ENCODE measurements at regions not wholly inside any gene's neighbourhood (a gene's known extent, or its start where the extent isn't known, plus 50 kb on each side); places are given as distances from the start of the nearest gene placed in this dataset.

DNA sequence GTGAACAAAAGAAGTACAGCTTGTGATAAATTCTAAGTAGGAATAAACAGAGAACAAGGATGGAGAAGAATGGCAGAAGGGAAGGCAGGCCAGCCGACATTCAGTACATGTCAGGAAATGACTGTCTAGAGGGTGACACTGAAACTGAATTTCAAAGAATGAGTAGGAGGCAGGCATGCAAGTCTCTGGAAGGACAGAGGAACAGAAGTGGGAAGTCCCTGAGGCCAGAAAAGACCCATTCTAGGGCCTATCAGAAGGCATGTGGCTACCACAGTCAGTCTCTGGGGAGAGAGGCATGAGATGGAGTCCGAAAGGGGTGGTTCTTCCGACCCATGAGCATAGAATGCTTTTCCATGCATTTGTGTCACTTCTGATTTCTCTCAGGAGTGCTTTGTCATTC is 243.5 kb upstream of the UBE2E2 start:
- Histone ChIP-seq H4K8ac (ENCODE audit: extremely low read depth, insufficient read depth, low read length) (no peak overlapping the region), H3K4me3 (ENCODE audit: extremely low read depth in 1 of 4, insufficient read depth in 2 of 4, low read depth in 3 of 4, low read length in 4 of 4) (no peak overlapping the region), H3K56ac (replicated peaks; ENCODE audit: insufficient read length, low read depth, low read length) (no peak overlapping the region), H3K79me1 (ENCODE audit: low read depth, low read length) (no peaks in the 10 kb centered on the region), H2AFZ (ENCODE audit: low read length) (no peak overlapping the region), H4K91ac (replicated peaks; ENCODE audit: insufficient read length, low read length) (no peak overlapping the region), H3K27ac (ENCODE audit: low read depth, low read length) (no peak overlapping the region), H2BK15ac (ENCODE audit: low read length) (no peak overlapping the region; the same call in 1 of the 2 replicates), H3K18ac (ENCODE audit: extremely low read depth, low read length) (no peak overlapping the region), H3K23ac (ENCODE audit: insufficient read length) (no peak overlapping the region), H3K79me2 (ENCODE audit: control insufficient read depth in 1 of 2, insufficient read depth in 2 of 2, low read length in 2 of 2) (no peaks in the 10 kb centered on the region), H3K9ac (replicated peaks in 1 of 4; ENCODE audit: extremely low read depth in 1 of 4, low read depth in 3 of 4, low read length in 3 of 4) (no peak overlapping the region), H4K20me1 (replicated peaks in 1 of 2; ENCODE audit: control insufficient read depth in 1 of 2, insufficient read depth in 2 of 2, low read length in 2 of 2) (no peaks in the 10 kb centered on the region), H2BK120ac (replicated peaks; ENCODE audit: low read depth, low read length) (no peak overlapping the region), H3K9me3 (ENCODE audit: insufficient read depth in 2 of 2, low read depth in 1 of 2, low read length in 1 of 2) (no peaks in the 10 kb centered on the region), H2AK5ac (ENCODE audit: low read depth, low read length) (no peak overlapping the region), H4K5ac (ENCODE audit: insufficient read length, low read depth, low read length) (no peak overlapping the region), H2BK12ac (ENCODE audit: low read depth, low read length) (no peak overlapping the region), H3K4me2 (ENCODE audit: insufficient read depth in 1 of 2, low read depth in 2 of 2, low read length in 2 of 2) (no peak overlapping the region), H2BK5ac (ENCODE audit: low read depth, low read length) (no peak overlapping the region), H3K4ac (replicated peaks; ENCODE audit: insufficient read length, low read depth, low read length) (no peak overlapping the region), H3K4me1 (replicated peaks in 1 of 4; ENCODE audit: control insufficient read depth in 3 of 4, insufficient read depth in 4 of 4, low read length in 3 of 4) (no peaks in the 10 kb centered on the region; a peak in 1 of 7 replicates), H3K27me3 (replicated peaks in 1 of 4; ENCODE audit: control insufficient read depth in 3 of 4, extremely low read depth in 1 of 4, insufficient read depth in 3 of 4, low read length in 3 of 4) (no peaks in the 10 kb centered on the region), H3K14ac (ENCODE audit: insufficient read length) (no peak overlapping the region), H3K36me3 (ENCODE audit: control insufficient read depth in 2 of 4, insufficient read depth in 4 of 4, low read length in 3 of 4) (no peaks in the 10 kb centered on the region), H3K23me2 (ENCODE audit: low read depth, low read length) (no peaks in the 10 kb centered on the region), H2BK20ac (ENCODE audit: low read length) (no peak overlapping the region)
- WGBS, 2 experiments (ENCODE audit: extremely low coverage in 1 of 2, insufficient coverage in 1 of 2, insufficient read length in 1 of 2, insufficient replicate concordance in 2 of 2, low coverage in 1 of 2, low lambda C conversion rate in 2 of 2, missing lambda C conversion rate in 1 of 2) = 80% methylated on average over 3 of the region's 3 CpGs; no CpG with 5 or more reads in 1 of the 2 experiments
- POLR2A ChIA-PET (ENCODE audit: partially characterized antibody) = no interaction called here
- DNase-seq (ENCODE audit: low read depth in 1 of 2, low spot score in 2 of 2) (no peak), FAIRE-seq (no peak)
- CTCF ChIA-PET (ENCODE audit: partially characterized antibody) = interaction anchor here (0.7 to 1.7 kb wide), 4 partner anchors 8 to 869 kb away, joined by 3 to 8 read pairs (median 4); no protein-coding TSS in a partner anchor
- TF ChIP-seq RBBP5 (IDR thresholded peaks at IDR 0.05; ENCODE audit: borderline replicate concordance, low read depth, low read length) (no peak), KDM4A (IDR thresholded peaks at IDR 0.05; ENCODE audit: low read depth, low read length, severe bottlenecking) (no peak), POLR2AphosphoS5 (IDR thresholded peaks at IDR 0.05; ENCODE audit: low read depth, low read length) (no peak), CBX5 (IDR thresholded peaks at IDR 0.05; ENCODE audit: low read depth, low read length) (no peak), SAP30 (IDR thresholded peaks at IDR 0.05; ENCODE audit: insufficient read depth, insufficient replicate concordance, low read length) (no peak), EZH2 (IDR thresholded peaks at IDR 0.05; ENCODE audit: low read depth, low read length, severe bottlenecking) (no peak), JUND (IDR thresholded peaks at IDR 0.05; ENCODE audit: low read length) (no peak), BCL11A (IDR thresholded peaks at IDR 0.05; ENCODE audit: low read depth in 2 of 2, low read length in 2 of 2) (no peak), SP1 (IDR thresholded peaks at IDR 0.05; ENCODE audit: low read depth, low read length) (no peak), GTF2F1 (IDR thresholded peaks at IDR 0.05; ENCODE audit: borderline replicate concordance, low read depth, low read length) (no peak), NANOG (IDR thresholded peaks at IDR 0.05; ENCODE audit: insufficient read depth, low read depth, low read length, poor library complexity, severe bottlenecking) (no peak)
- TF ChIP-seq, protein P1, sequence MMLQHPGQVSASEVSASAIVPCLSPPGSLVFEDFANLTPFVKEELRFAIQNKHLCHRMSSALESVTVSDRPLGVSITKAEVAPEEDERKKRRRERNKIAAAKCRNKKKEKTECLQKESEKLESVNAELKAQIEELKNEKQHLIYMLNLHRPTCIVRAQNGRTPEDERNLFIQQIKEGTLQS (IDR thresholded peaks at IDR 0.05; ENCODE audit: insufficient read depth, low read depth, low read length) = no peak
- TF ChIP-seq, protein P2, sequence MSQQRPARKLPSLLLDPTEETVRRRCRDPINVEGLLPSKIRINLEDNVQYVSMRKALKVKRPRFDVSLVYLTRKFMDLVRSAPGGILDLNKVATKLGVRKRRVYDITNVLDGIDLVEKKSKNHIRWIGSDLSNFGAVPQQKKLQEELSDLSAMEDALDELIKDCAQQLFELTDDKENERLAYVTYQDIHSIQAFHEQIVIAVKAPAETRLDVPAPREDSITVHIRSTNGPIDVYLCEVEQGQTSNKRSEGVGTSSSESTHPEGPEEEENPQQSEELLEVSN (IDR thresholded peaks at IDR 0.05) = no peak

All from H1 (cell line).